ENCODE measurements at regions not wholly inside any gene's neighbourhood (a gene's known extent, or its start where the extent isn't known, plus 50 kb on each side); places are given as distances from the start of the nearest gene placed in this dataset.

DNA sequence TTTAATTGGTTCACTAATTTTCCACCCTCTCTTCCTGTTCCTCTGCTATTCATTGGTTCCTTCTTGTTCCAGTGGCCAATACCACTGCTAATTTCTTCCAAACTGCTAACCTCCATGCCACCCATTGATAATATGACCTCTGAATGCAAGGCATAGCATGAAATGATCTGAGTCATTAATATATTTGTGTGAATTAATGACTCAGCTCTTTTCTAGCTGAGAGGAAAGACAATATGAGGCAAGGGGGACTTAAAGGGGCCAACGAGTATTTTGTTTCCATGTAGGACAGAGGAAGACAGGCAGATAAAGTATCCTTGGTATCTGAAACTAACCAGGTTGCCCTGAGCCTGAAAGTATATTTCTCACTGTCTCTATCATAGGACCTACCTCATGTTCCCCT lies 154.3 kb upstream of the BRINP1 start:
- intact Hi-C loops (cut with DNase I): no loop called here
- no peaks in the 10 kb centered on the region for H3K27me3 ChIP-seq
- DNase-seq (ENCODE audit: extremely low spot score in 2 of 2): no peak
- no peak overlapping the region for H3K27ac ChIP-seq
- no peaks in the 10 kb centered on the region for H3K36me3 ChIP-seq
- H3K4me1 ChIP-seq: no peaks in the 10 kb centered on the region
- H3K4me3 ChIP-seq: no peak overlapping the region
- H3K9me3 ChIP-seq: no peaks in the 10 kb centered on the region
- no peak for TF ChIP-seq POLR2A (IDR thresholded peaks at IDR 0.05)
- no peak for TF ChIP-seq POLR2AphosphoS5 (IDR thresholded peaks at IDR 0.05; ENCODE audit: insufficient read depth in 1 of 2, low read depth in 1 of 2)
- TF ChIP-seq, protein P1, sequence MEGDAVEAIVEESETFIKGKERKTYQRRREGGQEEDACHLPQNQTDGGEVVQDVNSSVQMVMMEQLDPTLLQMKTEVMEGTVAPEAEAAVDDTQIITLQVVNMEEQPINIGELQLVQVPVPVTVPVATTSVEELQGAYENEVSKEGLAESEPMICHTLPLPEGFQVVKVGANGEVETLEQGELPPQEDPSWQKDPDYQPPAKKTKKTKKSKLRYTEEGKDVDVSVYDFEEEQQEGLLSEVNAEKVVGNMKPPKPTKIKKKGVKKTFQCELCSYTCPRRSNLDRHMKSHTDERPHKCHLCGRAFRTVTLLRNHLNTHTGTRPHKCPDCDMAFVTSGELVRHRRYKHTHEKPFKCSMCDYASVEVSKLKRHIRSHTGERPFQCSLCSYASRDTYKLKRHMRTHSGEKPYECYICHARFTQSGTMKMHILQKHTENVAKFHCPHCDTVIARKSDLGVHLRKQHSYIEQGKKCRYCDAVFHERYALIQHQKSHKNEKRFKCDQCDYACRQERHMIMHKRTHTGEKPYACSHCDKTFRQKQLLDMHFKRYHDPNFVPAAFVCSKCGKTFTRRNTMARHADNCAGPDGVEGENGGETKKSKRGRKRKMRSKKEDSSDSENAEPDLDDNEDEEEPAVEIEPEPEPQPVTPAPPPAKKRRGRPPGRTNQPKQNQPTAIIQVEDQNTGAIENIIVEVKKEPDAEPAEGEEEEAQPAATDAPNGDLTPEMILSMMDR (IDR thresholded peaks at IDR 0.05): no peak

DNA sequence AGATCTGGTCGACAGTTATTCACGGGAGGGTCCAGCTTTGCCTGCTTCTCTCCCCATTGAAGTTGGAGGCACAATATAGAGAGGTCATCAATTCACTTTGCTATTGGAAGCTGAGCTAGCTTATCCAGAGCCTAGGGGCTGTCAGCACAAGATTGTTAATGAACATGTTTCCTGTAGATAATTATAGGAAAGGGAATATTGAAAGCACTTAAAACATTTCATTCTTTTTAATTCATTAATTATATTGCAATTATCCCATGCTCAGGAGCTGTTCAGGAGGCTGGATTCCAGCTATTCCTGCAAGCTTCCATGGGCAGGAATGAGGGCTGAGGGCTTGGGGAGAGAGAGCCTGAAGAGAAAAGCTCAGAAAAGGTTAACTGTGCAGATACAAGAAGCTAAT lies 153.1 kb upstream of the BRINP1 start:
- TF ChIP-seq POLR2A (IDR thresholded peaks at IDR 0.05) (no peak), POLR2AphosphoS5 (IDR thresholded peaks at IDR 0.05; ENCODE audit: insufficient read depth in 1 of 2, low read depth in 1 of 2) (no peak)
- TF ChIP-seq, protein P1 (IDR thresholded peaks at IDR 0.05): no peak
- intact Hi-C loops (cut with DNase I): no loop called here

DNA sequence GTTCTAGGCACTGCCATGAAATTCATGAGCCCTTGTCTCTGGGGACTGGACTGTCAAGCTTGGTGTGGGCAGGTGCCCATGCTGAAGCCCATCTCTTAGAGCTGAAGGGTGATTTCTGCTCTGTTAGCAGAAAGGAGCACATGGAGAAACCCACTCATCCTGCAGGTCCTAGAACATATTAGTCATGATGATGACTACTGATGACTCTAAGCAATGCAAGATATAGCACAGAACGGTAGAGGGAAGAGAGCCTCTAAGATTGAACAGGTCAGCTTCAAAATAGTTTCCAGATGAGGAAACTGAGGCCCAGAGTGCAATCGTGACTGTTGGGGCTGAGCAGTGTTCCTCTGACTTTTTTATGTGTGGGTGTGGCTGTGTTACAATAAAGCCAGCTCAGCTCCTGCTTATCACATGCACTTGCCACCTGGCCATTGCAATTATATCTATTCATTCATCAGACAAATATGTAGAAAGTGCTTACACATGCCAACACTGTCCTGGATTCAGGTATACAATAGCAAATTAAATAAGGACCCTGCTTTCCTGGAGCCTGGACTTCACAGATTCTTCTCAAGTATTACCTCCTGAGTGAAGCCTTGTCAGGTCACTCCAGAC lies 140.2 kb upstream of the BRINP1 start:
- DNase-seq (ENCODE audit: extremely low spot score in 2 of 2): no peak
- TF ChIP-seq POLR2A (IDR thresholded peaks at IDR 0.05) (no peak), POLR2AphosphoS5 (IDR thresholded peaks at IDR 0.05; ENCODE audit: insufficient read depth in 1 of 2, low read depth in 1 of 2) (no peak)
- TF ChIP-seq, protein P1 (IDR thresholded peaks at IDR 0.05): no peak
- Histone ChIP-seq H3K27ac (no peak overlapping the region), H3K36me3 (no peaks in the 10 kb centered on the region), H3K27me3 (no peaks in the 10 kb centered on the region), H3K9me3 (no peaks in the 10 kb centered on the region), H3K4me3 (no peak overlapping the region), H3K4me1 (no peaks in the 10 kb centered on the region)
- intact Hi-C loops (cut with DNase I): no loop called here

More for the DNA sequence above, 153.1 kb upstream of the BRINP1 start:
- Histone ChIP-seq H3K36me3 (no peaks in the 10 kb centered on the region), H3K4me1 (no peaks in the 10 kb centered on the region), H3K27me3 (no peaks in the 10 kb centered on the region), H3K27ac (no peak overlapping the region), H3K9me3 (no peaks in the 10 kb centered on the region), H3K4me3 (no peak overlapping the region)
- DNase-seq (ENCODE audit: extremely low spot score in 2 of 2): no peak

DNA sequence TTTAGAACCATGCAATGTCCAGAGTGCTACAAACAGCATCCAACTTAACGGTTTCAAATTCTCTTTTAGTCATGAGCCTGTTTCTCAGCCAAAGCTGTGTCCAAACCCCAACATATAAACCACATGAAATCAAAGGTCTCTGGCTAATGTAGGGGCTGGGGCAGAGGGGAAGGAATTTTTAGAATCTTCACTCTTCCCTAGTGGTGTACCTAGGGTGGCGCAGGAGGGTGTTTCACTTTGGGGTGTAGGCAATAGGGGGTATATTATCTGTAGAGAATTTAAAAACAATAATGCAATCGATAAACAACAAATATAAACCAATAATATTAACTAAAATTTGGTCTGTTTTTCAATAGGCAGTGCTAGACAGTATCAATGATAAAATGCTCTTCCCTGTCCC lies 132.1 kb upstream of the BRINP1 start:
- intact Hi-C loops (cut with DNase I): no loop called here
- no peak overlapping the region for H3K27ac ChIP-seq

More for the DNA sequence above, 132.1 kb upstream of the BRINP1 start:
- no peak for DNase-seq (ENCODE audit: extremely low spot score in 2 of 2)
- H3K4me1 ChIP-seq: no peaks in the 10 kb centered on the region
- TF ChIP-seq POLR2AphosphoS5 (IDR thresholded peaks at IDR 0.05; ENCODE audit: insufficient read depth in 1 of 2, low read depth in 1 of 2): no peak
- TF ChIP-seq, protein P1 (IDR thresholded peaks at IDR 0.05): no peak
- TF ChIP-seq POLR2A (IDR thresholded peaks at IDR 0.05): no peak
- no peak overlapping the region for H3K4me3 ChIP-seq
- no peaks in the 10 kb centered on the region for H3K27me3 ChIP-seq
- no peaks in the 10 kb centered on the region for H3K9me3 ChIP-seq
- no peaks in the 10 kb centered on the region for H3K36me3 ChIP-seq
